ENCODE measurements at regions not wholly inside any gene's neighbourhood (a gene's known extent, or its start where the extent isn't known, plus 50 kb on each side); places are given as distances from the start of the nearest gene placed in this dataset.

DNA sequence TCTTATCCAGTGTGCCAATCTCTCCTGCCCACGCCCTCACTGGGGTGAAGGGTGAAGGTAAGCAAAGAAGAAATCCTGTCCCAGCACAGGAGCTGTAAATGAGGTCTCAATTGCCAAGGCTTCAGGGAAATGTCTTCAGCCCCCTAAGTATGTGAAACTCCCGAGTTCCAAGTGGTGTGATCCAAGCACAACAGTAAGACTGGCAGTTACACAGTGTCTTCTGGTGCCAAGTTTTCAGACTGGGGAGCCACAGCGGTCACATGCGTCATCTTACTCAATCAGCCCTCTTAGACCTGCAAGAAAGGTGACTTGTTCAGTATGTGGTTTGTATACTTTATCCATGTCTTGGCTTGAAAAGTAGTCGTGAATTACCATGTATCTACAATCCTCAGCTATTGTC is 55.0 kb upstream of the SPRED2 start:
- H3K36me3 Mint-ChIP-seq: peaks cover 4 to 22% of the 10 kb centered on the region in 2 donors
- no peaks in the 10 kb centered on the region for H3K4me1 Mint-ChIP-seq
- H3K4me3 Mint-ChIP-seq: no peak overlapping the region
- no peak for ATAC-seq (ENCODE audit: low read depth in 2 of 2)
- peaks cover 4 to 30% (median 9%) of the 10 kb centered on the region in 7 donors for H3K9me3 Mint-ChIP-seq
- H3K27me3 Mint-ChIP-seq: peaks cover 18 to 44% (median 33%) of the 10 kb centered on the region in 3 donors
- DNase-seq: no peak
- H3K27ac Mint-ChIP-seq: no peak overlapping the region

DNA sequence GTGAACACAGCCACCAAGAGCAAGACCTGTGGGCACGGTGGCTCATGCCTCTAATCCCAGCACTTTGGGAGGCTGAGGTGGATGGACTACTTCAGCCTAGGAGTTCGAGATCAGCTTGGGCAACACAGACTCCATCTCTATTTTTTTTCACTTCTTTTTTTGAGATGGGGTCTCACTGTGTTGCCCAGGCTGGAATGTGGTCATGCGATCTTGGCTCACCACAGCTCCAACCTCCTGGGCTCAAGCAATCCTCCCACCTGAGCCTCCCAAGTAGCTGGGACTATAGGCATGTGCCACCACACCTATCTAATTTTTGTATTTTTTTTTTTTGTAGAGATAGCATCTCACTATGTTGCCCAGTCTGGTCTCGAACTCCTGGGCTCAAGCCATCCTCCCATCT is 54.4 kb upstream of the SPRED2 start:
- peaks cover 4 to 30% (median 9%) of the 10 kb centered on the region in 7 donors for H3K9me3 Mint-ChIP-seq

DNA sequence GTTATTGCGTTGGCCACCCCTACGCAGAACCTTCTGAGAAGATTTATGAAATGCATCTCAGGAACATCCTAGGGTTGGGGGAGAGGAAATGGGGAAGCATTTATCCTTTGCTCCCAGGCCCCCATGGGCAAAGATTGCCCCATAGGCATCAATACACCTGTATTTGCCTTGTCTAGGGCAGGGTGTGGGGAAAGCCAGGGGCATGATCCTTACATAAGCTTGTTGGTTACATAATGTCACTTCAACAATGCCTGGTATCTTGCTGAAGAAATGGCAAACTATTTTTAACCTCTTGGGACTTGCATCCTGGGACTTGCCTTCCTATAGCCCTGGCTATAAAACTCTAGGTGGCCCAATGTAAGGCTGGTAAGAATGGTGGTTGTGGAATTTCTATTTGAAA is 53.9 kb upstream of the SPRED2 start:
- H3K27ac Mint-ChIP-seq: no peak overlapping the region
- no peak overlapping the region for H3K4me3 Mint-ChIP-seq
- H3K27me3 Mint-ChIP-seq: peaks cover 14 to 44% (median 33%) of the 10 kb centered on the region in 3 donors
- DNase-seq (no peak), ATAC-seq (ENCODE audit: low read depth in 2 of 2) (no peak)
- H3K4me1 Mint-ChIP-seq: no peaks in the 10 kb centered on the region
- H3K9me3 Mint-ChIP-seq: peaks cover 4 to 30% (median 9%) of the 10 kb centered on the region in 7 donors
- peaks cover 4 to 22% of the 10 kb centered on the region in 2 donors for H3K36me3 Mint-ChIP-seq

More for the DNA sequence above, 54.4 kb upstream of the SPRED2 start:
- Mint-ChIP-seq H3K27me3 (peaks cover 18 to 44% (median 33%) of the 10 kb centered on the region in 3 donors), H3K4me3 (no peak overlapping the region), H3K36me3 (peaks cover 4 to 22% of the 10 kb centered on the region in 2 donors), H3K27ac (no peak overlapping the region), H3K4me1 (no peaks in the 10 kb centered on the region)
- DNase-seq (no peak), ATAC-seq (ENCODE audit: low read depth in 2 of 2) (no peak)

DNA sequence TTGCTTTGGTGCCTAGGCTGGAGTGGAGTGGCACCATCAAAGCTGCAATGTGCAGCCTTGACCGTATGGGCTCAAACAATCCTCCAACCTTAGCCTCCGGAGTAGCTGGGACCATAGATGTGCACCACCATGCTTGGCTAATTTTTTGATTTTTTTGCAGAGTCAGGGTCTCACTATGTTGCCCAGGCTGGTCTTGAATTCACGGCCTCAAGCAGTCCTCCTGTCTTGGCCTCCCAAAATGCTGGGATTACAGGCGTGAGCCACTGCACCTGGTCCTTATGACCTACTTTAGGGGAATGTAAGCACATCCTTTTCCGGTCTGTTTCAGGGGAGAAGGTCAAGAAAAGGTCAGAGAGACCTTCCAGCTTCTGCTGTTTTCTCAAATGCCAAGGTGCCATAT is 53.4 kb upstream of the SPRED2 start:
- no peak for DNase-seq
- no peak for ATAC-seq (ENCODE audit: low read depth in 2 of 2)
- Mint-ChIP-seq H3K27me3 (peaks cover 14 to 44% (median 33%) of the 10 kb centered on the region in 3 donors), H3K4me3 (no peak overlapping the region), H3K27ac (no peak overlapping the region), H3K9me3 (peaks cover 4 to 30% (median 9%) of the 10 kb centered on the region in 7 donors), H3K36me3 (peaks cover 4 to 22% of the 10 kb centered on the region in 2 donors), H3K4me1 (no peaks in the 10 kb centered on the region)

DNA sequence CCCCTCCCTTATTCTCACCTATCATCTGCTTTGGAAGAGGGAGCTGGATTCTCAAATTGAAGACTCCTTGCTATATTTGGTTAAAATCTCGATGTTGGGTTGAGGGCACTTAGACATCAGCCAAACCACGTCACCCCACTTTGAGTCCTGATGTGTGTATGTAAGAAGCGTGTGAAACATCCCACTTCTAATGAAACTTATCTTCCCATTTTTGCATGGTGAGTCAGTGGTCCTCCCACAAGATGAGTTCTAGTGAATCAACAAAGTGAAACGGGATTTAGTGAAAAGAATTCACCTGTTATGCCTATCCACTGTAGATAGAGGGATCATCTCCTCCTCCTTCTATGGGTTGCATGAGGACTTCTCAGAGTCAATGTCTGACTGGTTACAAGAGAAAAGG is 51.4 kb upstream of the SPRED2 start:
- Mint-ChIP-seq H3K27me3 (peaks cover 9 to 40% (median 33%) of the 10 kb centered on the region in 3 donors), H3K27ac (peak overlapping the region in 2 of 6 donors; percentile 32 to 51), H3K36me3 (peaks cover 4 to 14% of the 10 kb centered on the region in 2 donors), H3K4me1 (no peaks in the 10 kb centered on the region), H3K9me3 (peaks cover 4 to 17% (median 9%) of the 10 kb centered on the region in 7 donors), H3K4me3 (no peak overlapping the region)
- ATAC-seq (ENCODE audit: low read depth in 2 of 2): no peak
- no peak for DNase-seq

DNA sequence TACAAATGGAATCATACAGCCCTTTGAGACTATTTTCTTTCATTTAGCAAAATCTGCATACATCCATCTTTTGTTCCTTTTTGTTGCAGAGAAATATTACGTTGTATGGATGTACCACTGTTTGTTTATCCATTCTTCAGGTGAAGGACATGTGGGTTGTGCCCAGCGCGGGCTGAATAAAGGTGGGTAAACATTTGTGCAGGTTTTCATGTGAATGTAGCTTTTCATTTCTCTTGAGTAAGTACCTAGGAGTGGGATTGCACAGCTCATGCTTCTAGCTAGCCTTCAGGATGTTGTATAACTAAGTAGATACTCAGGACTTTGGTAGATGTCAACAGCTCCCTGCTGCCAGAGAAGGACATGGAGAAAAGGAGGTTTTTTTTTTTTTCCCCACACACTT is 50.6 kb upstream of the SPRED2 start:
- DNase-seq (no peak), ATAC-seq (ENCODE audit: low read depth in 2 of 2) (no peak)
- peaks cover 0 to 6% of the 10 kb centered on the region in 2 donors for H3K36me3 Mint-ChIP-seq
- H3K9me3 Mint-ChIP-seq: peaks cover 2 to 9% (median 3%) of the 10 kb centered on the region in 7 donors
- H3K27me3 Mint-ChIP-seq: peaks cover 6 to 32% (median 25%) of the 10 kb centered on the region in 3 donors
- no peak overlapping the region for H3K4me3 Mint-ChIP-seq
- no peaks in the 10 kb centered on the region for H3K4me1 Mint-ChIP-seq
- no peak overlapping the region for H3K27ac Mint-ChIP-seq

Data from naive B cell (primary cell).